ENCODE measurements at regions not wholly inside any gene's neighbourhood (a gene's known extent, or its start where the extent isn't known, plus 50 kb on each side); places are given as distances from the start of the nearest gene placed in this dataset.
A peak's percentile ranks its signal among the peaks of the same experiment; 100 is the strongest.

GRCh38 chr21:36532769-36533467 lies 53.0 kb upstream of the CLDN14 start:
- no peak for DNase-seq

- DNase-seq = no peak
Observed at GRCh38 chr21:36533468-36533848, 53.5 kb upstream of the CLDN14 start.

GRCh38 chr21:36534656-36535055 lies 54.7 kb upstream of the CLDN14 start:
- DNase-seq = no peak

GRCh38 chr21:36535618-36536241 lies 55.8 kb upstream of the CLDN14 start:
- DNase-seq = no peak

- DNase-seq = no peak
Observed at GRCh38 chr21:36538761-36539160, 58.8 kb upstream of the CLDN14 start.

- no peak for DNase-seq
Observed at GRCh38 chr21:36539434-36540150, 59.7 kb upstream of the CLDN14 start.

- DNase-seq = no peak
Observed at GRCh38 chr21:36540700-36541099, 60.8 kb upstream of the CLDN14 start.

GRCh38 chr21:36541721-36542139 lies 61.8 kb upstream of the CLDN14 start:
- DNase-seq = no peak

GRCh38 chr21:36542312-36543101 lies 62.6 kb upstream of the CLDN14 start:
- DNase-seq = no peak

GRCh38 chr21:36543924-36544323 lies 64.0 kb upstream of the CLDN14 start:
- DNase-seq = no peak

- no peak for DNase-seq
Observed at GRCh38 chr21:36544545-36544944, 64.6 kb upstream of the CLDN14 start.

- DNase-seq = no peak
Observed at GRCh38 chr21:36545776-36546511, 66.0 kb upstream of the CLDN14 start.

- DNase-seq = peak; percentile 2
Observed at GRCh38 chr21:36547464-36547863, 67.5 kb upstream of the CLDN14 start.

- no peak for DNase-seq
Observed at GRCh38 chr21:36548866-36549265, 68.9 kb upstream of the CLDN14 start.

GRCh38 chr21:36549470-36549869 lies 69.5 kb upstream of the CLDN14 start:
- DNase-seq = no peak

- DNase-seq = no peak
Observed at GRCh38 chr21:36550761-36551160, 70.8 kb upstream of the CLDN14 start.

- DNase-seq = no peak
Observed at GRCh38 chr21:36551321-36551720, 71.4 kb upstream of the CLDN14 start.

- DNase-seq = no peak
Observed at GRCh38 chr21:36551731-36552433, 72.0 kb upstream of the CLDN14 start.

- DNase-seq = no peak
Observed at GRCh38 chr21:36552434-36552785, 72.5 kb upstream of the CLDN14 start.

- DNase-seq = no peak
Observed at GRCh38 chr21:36553406-36553805, 73.5 kb upstream of the CLDN14 start.

GRCh38 chr21:36554411-36555157 lies 74.7 kb upstream of the CLDN14 start:
- DNase-seq = no peak
